Neuronal stem cell (in vitro differentiated cells): ENCODE measurements at regions not wholly inside any gene's neighbourhood (a gene's known extent, or its start where the extent isn't known, plus 50 kb on each side); places are given as distances from the start of the nearest gene placed in this dataset.
"Not testable (repeated sequence)": the region's sequence is repeated elsewhere in the genome, so short reads cannot be mapped to it uniquely, and the experiment has no call there.

ENCODE experiments used
- DNase-seq: peaks from one replicate; pipeline ENCODE4 v3.0.0-alpha.2; 2013; ENCODE audit warnings: low spot score
- H2AFZ ChIP-seq: one replicate; pipeline ENCODE4 v1.6.1; 2013; ENCODE audit warnings: mild to moderate bottlenecking, low read length, inconsistent platforms
- H2AK5ac ChIP-seq: 2 replicates; pipeline ENCODE4 v1.6.1; 2013; ENCODE audit warnings: low read depth, mild to moderate bottlenecking, inconsistent platforms, low read length, moderate library complexity, mixed read lengths
- H2BK120ac ChIP-seq: 2 replicates; pipeline ENCODE4 v1.6.1; 2013; ENCODE audit warnings: low read depth, mild to moderate bottlenecking, inconsistent platforms, low read length, moderate library complexity, mixed read lengths
- H2BK12ac ChIP-seq: one replicate; pipeline ENCODE4 v1.6.1; 2013; ENCODE audit warnings: low read length, inconsistent platforms
- H2BK15ac ChIP-seq: 2 replicates; pipeline ENCODE4 v1.6.1; 2013; ENCODE audit warnings: mild to moderate bottlenecking, low read length, inconsistent platforms, mixed read lengths
- H2BK5ac ChIP-seq: one replicate; pipeline ENCODE4 v1.6.1; 2013; ENCODE audit warnings: inconsistent platforms, mild to moderate bottlenecking, low read length, moderate library complexity
- H3K14ac ChIP-seq: one replicate; pipeline ENCODE4 v1.6.1; 2013; ENCODE audit warnings: low read length, inconsistent platforms
- H3K18ac ChIP-seq: 2 replicates; pipeline ENCODE4 v1.6.1; 2013; ENCODE audit warnings: low read length, inconsistent platforms
- H3K23ac ChIP-seq: 2 replicates; pipeline ENCODE4 v1.6.1; 2013; ENCODE audit warnings: low read depth, mild to moderate bottlenecking, mixed read lengths, low read length, inconsistent platforms; ENCODE audit not compliant: poor library complexity
- H3K27ac ChIP-seq: replicated peaks from 3 replicates; pipeline ENCODE4 v1.5.1; 2013; ENCODE audit warnings: low read length, inconsistent platforms
- H3K27me3 ChIP-seq, 3 experiments: 2 replicates each; pipeline ENCODE4 v1.6.1; 2013; ENCODE audit warnings: low read length in 3 of 3, mild to moderate bottlenecking in 2 of 3, inconsistent platforms in 1 of 3, low read depth in 1 of 3, mixed read lengths in 1 of 3, moderate library complexity in 1 of 3; ENCODE audit not compliant: control insufficient read depth in 3 of 3, insufficient read depth in 3 of 3
- H3K36me3 ChIP-seq, 2 donors: replicated peaks in 1 of 2; 2 replicates each; pipeline ENCODE4 v1.6.1; 2013; ENCODE audit warnings: low read length in 2 of 2; ENCODE audit not compliant: control insufficient read depth in 2 of 2, insufficient read depth in 2 of 2
- H3K4ac ChIP-seq: 2 replicates; pipeline ENCODE4 v1.6.1; 2013; ENCODE audit warnings: inconsistent platforms, mild to moderate bottlenecking, low read length, moderate library complexity
- H3K4me1 ChIP-seq, 2 donors: 1 replicate in 1 of 2; 2 replicates in 1 of 2; pipeline ENCODE4 v1.6.1; 2013; ENCODE audit warnings: low read length in 2 of 2, low read depth in 1 of 2; ENCODE audit not compliant: control insufficient read depth in 2 of 2, insufficient read depth in 1 of 2
- H3K4me2 ChIP-seq: one replicate; pipeline ENCODE4 v1.6.1; 2013; ENCODE audit warnings: mild to moderate bottlenecking, low read length, inconsistent platforms; ENCODE audit not compliant: insufficient read depth, poor library complexity, severe bottlenecking
- H3K4me3 ChIP-seq, 2 donors: 2 replicates each; pipeline ENCODE4 v1.5.1; 2013; ENCODE audit warnings: low read length in 2 of 2, mild to moderate bottlenecking in 2 of 2, inconsistent platforms in 1 of 2, moderate library complexity in 1 of 2
- H3K79me1 ChIP-seq: one replicate; pipeline ENCODE4 v1.6.1; 2013; ENCODE audit warnings: low read depth, mild to moderate bottlenecking, inconsistent platforms, low read length, moderate library complexity
- H3K9ac ChIP-seq: one replicate; pipeline ENCODE4 v1.6.1; 2013; ENCODE audit warnings: mild to moderate bottlenecking, low read depth, low read length, inconsistent platforms; ENCODE audit not compliant: poor library complexity
- H3K9me3 ChIP-seq, 2 donors: replicated peaks in 1 of 2; 2 replicates each; pipeline versions ENCODE3 to v1.6.1; 2013; ENCODE audit warnings: low read length in 2 of 2, mild to moderate bottlenecking in 2 of 2, inconsistent platforms in 1 of 2, low read depth in 1 of 2, mixed read lengths in 1 of 2, moderate library complexity in 1 of 2; ENCODE audit not compliant: control insufficient read depth in 2 of 2, insufficient read depth in 1 of 2
- H4K8ac ChIP-seq: one replicate; pipeline ENCODE4 v1.6.1; 2013; ENCODE audit warnings: low read depth, mild to moderate bottlenecking, inconsistent platforms, low read length, moderate library complexity
- H4K91ac ChIP-seq: one replicate; pipeline ENCODE4 v1.6.1; 2013; ENCODE audit warnings: low read length, low read depth, mild to moderate bottlenecking, inconsistent platforms; ENCODE audit not compliant: poor library complexity
- WGBS, 2 donors: extraction: QIAGEN DNeasy Blood & Tissue Kit; methylation state at CpG; one replicate each; pipeline ENCODE4 v1.1.7; 2013; ENCODE audit warnings: missing lambda C conversion rate in 2 of 2, mixed read lengths in 1 of 2; ENCODE audit not compliant: insufficient read length in 2 of 2, insufficient replicate concordance in 1 of 2; ENCODE audit errors: extremely low coverage in 2 of 2; 5-methylcytosine and 5-hydroxymethylcytosine counted together

DNA sequence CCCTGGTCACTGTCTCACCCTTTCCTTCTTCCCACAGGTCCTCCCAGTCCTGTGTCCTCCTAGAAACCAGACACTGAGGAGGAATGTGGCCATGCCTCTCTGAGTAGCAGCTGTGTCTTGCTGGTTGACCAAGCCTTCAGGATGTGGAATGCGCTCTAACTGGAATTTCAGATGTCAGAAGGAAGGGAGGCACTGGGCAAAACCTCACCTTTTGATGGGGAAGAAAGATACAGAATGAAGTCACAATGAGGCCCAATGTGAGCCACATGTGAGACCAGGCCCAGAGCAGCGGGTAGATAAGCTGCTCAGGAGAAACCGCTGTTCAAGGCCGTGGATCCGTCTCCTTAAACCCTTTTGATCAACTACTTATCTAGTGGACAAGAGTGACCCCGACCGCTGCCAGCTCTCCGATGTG lies 54.8 kb upstream of the ECHDC3 start:
- H3K27ac ChIP-seq = no peak overlapping the region
- H3K9me3 ChIP-seq = no peaks in the 10 kb centered on the region
- no peak overlapping the region for H2BK120ac ChIP-seq
- H2AK5ac ChIP-seq = no peak overlapping the region
- no peak overlapping the region for H3K4ac ChIP-seq
- no peak overlapping the region for H3K23ac ChIP-seq
- H3K4me1 ChIP-seq = peaks cover 2 to 15% of the 10 kb centered on the region in 2 donors
- peaks cover 0 to 8% (median 0%) of the 10 kb centered on the region in 3 experiments for H3K27me3 ChIP-seq
- H3K79me1 ChIP-seq = no peaks in the 10 kb centered on the region
- H4K91ac ChIP-seq = no peak overlapping the region
- no peak overlapping the region for H2BK5ac ChIP-seq
- H2BK15ac ChIP-seq = no peak overlapping the region
- H3K36me3 ChIP-seq = no peaks in the 10 kb centered on the region
- H3K18ac ChIP-seq = peak overlapping the region; percentile 42
- no peak overlapping the region for H3K9ac ChIP-seq
- no peak overlapping the region for H4K8ac ChIP-seq
- no peak overlapping the region for H2AFZ ChIP-seq
- no peak for DNase-seq
- no peak overlapping the region for H2BK12ac ChIP-seq
- no CpG with 5 or more reads among the region's 8 CpGs for WGBS, 2 donors
- H3K4me3 ChIP-seq = no peak overlapping the region
- H3K14ac ChIP-seq = no peak overlapping the region
- H3K4me2 ChIP-seq = no peak overlapping the region

DNA sequence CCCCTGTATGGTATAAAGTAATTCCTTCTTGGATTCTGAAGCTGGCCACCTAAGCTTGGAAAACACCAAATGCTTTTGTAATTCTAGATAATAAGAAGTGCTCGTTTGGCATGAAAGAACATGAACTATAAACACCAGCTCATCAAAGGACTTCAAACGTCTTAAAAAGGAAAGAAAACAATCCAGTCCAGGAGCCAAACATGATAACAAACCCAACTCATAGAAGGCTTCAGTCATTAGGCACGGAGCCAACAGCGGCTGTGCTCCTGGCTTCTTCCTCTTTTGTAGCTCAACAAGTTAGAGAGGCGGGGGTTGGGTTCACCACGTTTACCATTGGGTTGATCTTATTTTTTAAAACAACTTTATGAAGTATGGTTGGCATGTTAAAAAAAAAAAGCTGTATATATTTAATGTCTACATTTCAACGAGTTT lies 56.4 kb upstream of the ECHDC3 start:
- WGBS, 2 donors = no CpG with 5 or more reads among the region's 7 CpGs
- no peaks in the 10 kb centered on the region for H3K79me1 ChIP-seq
- no peak for DNase-seq

DNA sequence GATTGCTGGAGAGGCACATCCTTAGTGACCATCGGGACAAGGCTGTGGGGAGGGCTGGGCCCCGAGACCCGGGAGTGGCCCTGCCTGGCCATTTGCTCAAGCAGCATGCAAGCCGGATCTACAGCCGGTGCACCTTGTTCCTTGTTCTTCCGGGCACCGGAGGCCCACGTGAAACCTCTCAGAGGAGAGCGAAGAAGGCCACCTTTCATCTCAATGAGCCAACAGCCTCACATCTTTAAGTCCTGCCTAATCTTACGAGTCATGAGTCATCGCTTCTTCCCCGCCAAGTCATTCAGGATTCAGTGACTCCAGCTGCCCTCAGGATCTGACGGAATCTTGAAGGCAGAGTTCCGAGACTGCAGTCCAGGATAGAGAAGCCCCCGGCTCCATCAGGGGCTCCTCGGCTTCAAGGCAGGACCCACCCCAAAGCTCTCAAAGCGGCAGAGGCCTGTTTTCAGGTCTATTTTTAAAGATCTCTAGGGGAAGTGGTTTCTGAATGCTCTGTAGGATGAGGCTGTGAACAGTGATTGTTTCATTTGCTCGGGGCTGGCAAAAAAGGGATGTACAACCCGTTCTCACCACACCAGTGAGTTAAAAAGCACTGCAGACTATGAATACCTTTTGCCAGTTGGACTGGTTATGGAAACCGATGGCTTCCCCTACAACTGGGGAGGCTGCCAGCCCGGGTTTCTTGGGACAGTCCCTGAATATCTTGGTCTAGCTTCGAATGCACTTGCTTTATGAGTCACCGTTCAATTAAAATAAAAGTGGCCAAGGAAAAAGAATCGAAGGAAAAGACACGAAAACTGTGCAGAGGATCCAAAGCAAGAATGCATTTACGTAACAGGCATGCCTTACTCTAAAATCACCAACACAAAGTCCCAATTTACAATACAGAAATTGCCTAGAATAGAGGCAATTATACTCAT lies 57.2 kb upstream of the ECHDC3 start:
- Histone ChIP-seq H2AFZ (peak overlapping the region; percentile 82), H3K4me2 (no peak overlapping the region), H3K79me1 (no peaks in the 10 kb centered on the region), H4K8ac (no peak overlapping the region), H3K9ac (no peak overlapping the region), H2BK12ac (no peak overlapping the region), H3K23ac (no peak overlapping the region), H3K14ac (no peak overlapping the region), H3K9me3 (no peaks in the 10 kb centered on the region), H2AK5ac (no peak overlapping the region), H3K27ac (no peak overlapping the region), H2BK15ac (no peak overlapping the region), H4K91ac (no peak overlapping the region), H3K36me3 (no peaks in the 10 kb centered on the region), H3K4me1 (peaks cover 2 to 15% of the 10 kb centered on the region in 2 donors), H3K4ac (no peak overlapping the region), H3K18ac (no peak overlapping the region), H2BK120ac (no peak overlapping the region), H3K27me3 (peaks cover 0 to 19% (median 0%) of the 10 kb centered on the region in 3 experiments), H2BK5ac (no peak overlapping the region), H3K4me3 (no peak overlapping the region)
- no CpG with 5 or more reads among the region's 26 CpGs for WGBS, 2 donors
- no peak for DNase-seq

More for the DNA sequence above, 56.4 kb upstream of the ECHDC3 start:
- no peak overlapping the region for H2BK15ac ChIP-seq
- H3K4me3 ChIP-seq = no peak overlapping the region
- no peaks in the 10 kb centered on the region for H3K36me3 ChIP-seq
- no peak overlapping the region for H3K4me2 ChIP-seq
- H2AFZ ChIP-seq = no peak overlapping the region
- peaks cover 0 to 14% (median 0%) of the 10 kb centered on the region in 3 experiments for H3K27me3 ChIP-seq
- no peak overlapping the region for H3K9ac ChIP-seq
- H3K4me1 ChIP-seq = peaks cover 2 to 15% of the 10 kb centered on the region in 2 donors
- H3K23ac ChIP-seq = no peak overlapping the region
- H3K27ac ChIP-seq = no peak overlapping the region
- H3K14ac ChIP-seq = no peak overlapping the region
- no peak overlapping the region for H4K8ac ChIP-seq
- no peak overlapping the region for H2BK120ac ChIP-seq
- H3K9me3 ChIP-seq = no peaks in the 10 kb centered on the region
- H2AK5ac ChIP-seq = no peak overlapping the region
- no peak overlapping the region for H2BK5ac ChIP-seq
- H3K4ac ChIP-seq = no peak overlapping the region
- no peak overlapping the region for H3K18ac ChIP-seq
- no peak overlapping the region for H2BK12ac ChIP-seq
- no peak overlapping the region for H4K91ac ChIP-seq

DNA sequence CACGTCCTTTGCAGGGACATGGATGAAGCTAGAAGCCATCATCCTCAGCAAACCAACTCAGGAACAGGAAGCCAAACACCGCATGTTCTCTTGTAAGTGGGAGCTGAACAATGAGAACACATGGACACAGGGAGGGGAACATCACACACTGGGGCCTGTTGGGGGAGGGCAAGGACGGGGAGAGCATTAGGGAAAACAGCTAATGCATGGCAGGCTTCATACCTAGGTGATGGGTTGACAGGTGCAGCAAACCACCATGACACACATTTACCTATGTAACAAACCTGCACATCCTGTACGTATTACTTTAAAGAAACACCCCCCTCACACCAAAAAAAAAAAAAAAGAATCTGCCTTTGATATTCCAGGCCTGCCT lies 57.9 kb upstream of the ECHDC3 start:
- H3K27ac ChIP-seq, H2BK15ac ChIP-seq, H4K8ac ChIP-seq, H2BK5ac ChIP-seq, H3K79me1 ChIP-seq, H3K4me2 ChIP-seq, H4K91ac ChIP-seq, H3K9ac ChIP-seq, H3K18ac ChIP-seq, H3K4me3 ChIP-seq, H3K14ac ChIP-seq, H2AK5ac ChIP-seq, H3K9me3 ChIP-seq, H3K23ac ChIP-seq, H2BK12ac ChIP-seq, DNase-seq, H3K36me3 ChIP-seq, H2BK120ac ChIP-seq, H3K4ac ChIP-seq: not testable (repeated sequence)
- Histone ChIP-seq H2AFZ (peak overlapping the region; percentile 82), H3K27me3 (peaks cover 0 to 17% (median 0%) of the 10 kb centered on the region in 3 experiments), H3K4me1 (peaks cover 2 to 15% of the 10 kb centered on the region in 2 donors)
- WGBS, 2 donors = no CpG with 5 or more reads among the region's 4 CpGs
